NCI-H226 (cell line): ENCODE measurements at regions not wholly inside any gene's neighbourhood (a gene's known extent, or its start where the extent isn't known, plus 50 kb on each side); places are given as distances from the start of the nearest gene placed in this dataset.
A peak's percentile ranks its signal among the peaks of the same experiment; 100 is the strongest.

Experiments used
- DNase-seq: peaks from one replicate; pipeline ENCODE4 v3.0.0-alpha.2; 2015

GRCh38 chr7:72524037-72524436, 111.9 kb upstream of the CALN1 start:
- no peak for DNase-seq

GRCh38 chr7:72504061-72504706, 92.0 kb upstream of the CALN1 start:
- DNase-seq = no peak

GRCh38 chr7:72503644-72504043, 91.5 kb upstream of the CALN1 start:
- DNase-seq = no peak

- no peak for DNase-seq
Observed at GRCh38 chr7:72494807-72495206, 82.7 kb upstream of the CALN1 start.

DNA sequence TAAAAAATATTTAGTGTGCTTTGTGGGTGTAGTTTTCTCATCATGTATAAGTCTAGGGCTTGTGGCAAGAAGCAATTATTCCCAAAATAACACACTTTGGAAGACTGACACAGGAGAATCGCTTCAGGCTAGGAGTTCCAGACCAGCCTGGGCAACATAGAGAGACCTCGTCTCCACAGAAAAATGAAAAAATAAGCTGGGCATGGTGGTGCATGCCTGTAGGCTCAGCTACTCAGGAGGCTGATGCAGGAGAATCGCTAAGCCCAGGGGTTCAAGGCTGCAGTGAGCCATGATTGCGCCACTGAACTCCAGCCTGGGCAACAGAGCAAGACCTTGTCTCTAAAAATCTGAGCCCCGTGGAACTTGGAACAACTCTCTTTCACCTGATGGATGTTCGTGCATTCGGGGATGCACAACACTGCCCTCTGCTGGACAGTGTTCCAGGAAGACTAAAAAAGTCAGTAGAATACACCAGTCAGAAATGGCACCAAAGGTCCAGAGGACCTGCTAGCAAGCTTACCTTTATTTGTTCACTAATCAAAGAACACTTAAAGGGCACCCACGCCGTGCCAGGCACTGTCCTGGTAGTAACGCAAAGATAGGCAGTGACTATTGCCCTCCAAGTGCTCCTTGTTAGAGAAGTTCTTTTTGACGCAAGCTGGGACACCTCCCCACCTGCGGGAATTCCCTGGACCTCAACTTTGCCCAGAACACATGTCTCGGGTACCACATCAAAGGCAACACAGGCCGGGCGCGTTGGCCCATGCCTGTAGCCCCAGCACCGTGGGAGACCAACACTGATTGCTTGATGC, 81.9 kb upstream of the CALN1 start:
- peak; percentile 15 for DNase-seq

- DNase-seq = no peak
Observed at GRCh38 chr7:72492461-72493065, 80.4 kb upstream of the CALN1 start.

DNA sequence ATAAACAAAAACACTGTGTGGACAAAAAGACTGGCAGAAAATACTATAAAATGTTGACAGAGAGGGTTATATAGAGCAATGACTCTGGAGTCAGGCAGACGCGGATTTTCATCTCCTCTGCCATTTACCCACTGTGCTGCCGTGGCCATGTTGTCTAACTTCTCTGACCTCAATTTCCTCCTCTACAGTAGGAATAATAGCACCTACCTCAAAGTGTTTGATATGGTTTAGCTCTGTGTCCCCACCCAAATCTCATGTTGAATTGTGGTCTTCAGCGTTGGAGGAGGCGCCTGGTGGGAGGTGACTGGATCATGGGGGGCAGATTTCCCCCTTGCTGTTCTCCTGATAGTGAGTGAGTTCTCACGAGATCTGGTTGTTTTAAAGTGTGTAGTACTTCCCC, 78.2 kb upstream of the CALN1 start:
- DNase-seq = no peak

- DNase-seq = no peak
Observed at GRCh38 chr7:72481934-72482333, 69.8 kb upstream of the CALN1 start.

DNA sequence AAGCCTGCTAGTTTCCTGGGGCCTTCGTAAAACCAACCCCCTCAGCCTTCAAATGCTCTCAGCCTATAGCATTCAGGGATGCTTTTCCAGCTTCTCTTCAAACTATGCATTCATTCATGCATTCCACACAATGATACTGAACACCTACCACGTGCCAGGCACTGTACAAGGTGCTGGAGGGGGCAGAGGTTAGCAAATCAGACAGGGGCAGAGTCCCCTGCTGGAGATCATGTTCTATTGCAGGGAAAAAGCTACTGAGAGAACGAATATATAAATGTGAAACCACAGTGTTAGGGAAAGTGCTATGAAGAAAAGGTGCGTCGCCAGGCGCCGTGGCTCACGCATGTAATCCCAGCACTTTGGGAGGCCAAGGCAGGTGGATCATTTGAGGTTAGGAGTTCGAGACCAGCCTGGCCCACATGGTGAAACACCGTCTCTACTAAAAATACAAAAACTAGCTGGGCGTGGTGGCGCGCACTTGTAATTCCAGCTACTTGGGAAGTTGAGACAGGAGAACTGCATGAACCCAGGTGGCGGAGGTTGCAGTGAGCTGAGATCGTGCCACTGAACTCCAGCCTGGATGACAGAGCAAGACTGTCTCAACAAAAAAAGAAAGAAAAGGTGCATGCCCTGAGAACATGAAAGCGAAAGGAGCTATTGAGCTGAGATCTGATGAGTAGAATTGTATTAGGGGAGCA, 64.6 kb upstream of the CALN1 start:
- no peak for DNase-seq

DNA sequence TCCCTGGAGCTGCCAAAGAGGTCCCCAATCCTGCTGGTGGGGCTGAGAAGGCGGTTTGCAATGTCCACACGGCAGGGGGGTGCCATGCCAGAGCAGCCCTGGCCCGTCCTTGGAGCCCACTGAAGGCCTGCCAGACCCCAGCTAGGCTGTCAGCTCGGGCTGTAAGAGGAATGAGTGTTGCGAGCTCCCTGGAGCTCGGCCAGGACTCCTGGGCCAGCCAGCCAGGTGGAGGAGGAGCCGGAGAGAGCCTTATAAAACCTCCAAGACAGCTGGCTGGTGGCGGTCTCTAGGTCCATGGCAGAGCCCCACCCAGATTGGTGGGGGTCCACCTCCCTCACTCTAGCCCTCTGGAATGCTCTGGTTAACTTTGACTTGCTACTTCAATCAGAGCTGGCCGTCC, 55.1 kb upstream of the CALN1 start:
- DNase-seq = no peak

DNA sequence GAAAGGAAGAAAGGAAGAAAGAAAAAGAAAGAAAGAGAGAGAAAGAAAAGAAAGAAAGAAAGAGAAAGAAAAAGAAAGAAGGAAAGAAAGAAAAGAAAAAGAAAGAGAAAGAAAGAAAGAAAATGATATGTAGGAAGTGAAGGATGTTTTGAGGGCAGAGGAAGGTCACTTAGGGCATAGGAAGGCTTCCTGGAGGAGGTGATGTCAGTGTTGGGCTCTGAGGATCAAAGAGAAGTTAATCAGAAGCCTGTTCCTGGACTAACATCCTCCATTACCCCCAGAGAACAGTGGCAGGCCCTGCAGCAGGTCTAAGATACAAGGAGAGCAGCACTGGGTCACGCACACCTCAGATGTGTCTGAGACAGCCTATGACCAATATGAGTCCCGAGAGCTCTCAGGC, 54.7 kb upstream of the CALN1 start:
- DNase-seq = no peak

DNA sequence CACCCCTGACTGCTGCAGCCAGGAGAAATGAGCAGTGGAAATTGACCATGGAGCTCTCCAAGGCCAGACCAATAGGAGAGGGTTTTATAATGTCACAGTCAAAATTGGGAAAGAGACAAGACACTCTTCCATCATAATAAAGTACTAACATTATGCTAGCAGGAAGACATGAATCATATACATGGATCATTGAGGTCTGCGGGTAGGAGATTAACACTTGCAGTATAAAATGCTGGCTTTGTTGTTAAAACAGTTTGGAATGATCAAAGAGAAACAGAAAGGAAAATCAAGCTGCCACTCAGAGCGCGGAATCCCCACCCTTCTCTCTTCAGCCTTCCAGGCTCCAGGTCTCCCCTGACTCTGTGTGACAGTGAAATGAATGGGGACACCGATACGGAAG, 53.4 kb upstream of the CALN1 start:
- DNase-seq = no peak

DNA sequence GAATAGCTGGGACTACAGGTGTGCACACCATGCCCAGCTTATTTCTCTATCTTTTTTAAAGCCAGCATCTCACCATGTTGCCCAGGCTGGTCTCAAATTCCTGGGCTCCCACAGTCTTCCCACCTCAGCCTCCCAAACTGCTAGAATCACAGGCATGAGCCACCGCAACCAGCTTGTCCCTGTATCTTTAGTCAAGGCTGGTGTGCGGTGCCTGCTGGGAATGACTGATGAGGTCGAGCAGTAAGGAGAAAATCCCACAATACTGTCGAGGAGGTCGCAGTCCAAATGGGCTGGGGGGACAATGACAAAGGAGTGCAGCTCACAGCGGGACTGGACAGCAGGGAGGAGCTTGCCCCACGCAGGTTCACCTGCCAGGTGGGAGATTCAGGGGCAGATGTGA, 50.2 kb upstream of the CALN1 start:
- no peak for DNase-seq
